HepG2 (cell line): ENCODE measurements at regions not wholly inside any gene's neighbourhood (a gene's known extent, or its start where the extent isn't known, plus 50 kb on each side); places are given as distances from the start of the nearest gene placed in this dataset.

Experiments
- ATAC-seq: fragments of 200-7000 bp; cut with Tn5 transposase; 3 replicates; pipeline ENCODE4 v1.9.1; 2020; ENCODE audit warnings: mild to moderate bottlenecking, moderate library complexity
- BruUV-seq: library from RNA; stranded (reverse); fragments of 400-500 nt; replicated peaks from 2 replicates; lab custom pipeline; 2021; lab: Mats Ljungman, UMichigan
- CTCF ChIA-PET: fragments of 300-600 bp; formaldehyde crosslinking; extraction: SDS; loops from one replicate; lab custom pipeline; 2021; ENCODE audit warnings: low total read pairs, inconsistent platforms, low intra/inter-chr PET ratio; lab: Yijun Ruan, JAX
- POLR2A ChIA-PET: fragments of 350-600 bp; sonication (Branson Sonifier 250); formaldehyde crosslinking; loops from one replicate; lab custom pipeline; 2020; ENCODE audit warnings: antibody characterized with exemption, inconsistent platforms; lab: Yijun Ruan, JAX
- DNase-seq: peaks from one replicate; pipeline ENCODE4 v3.0.0-alpha.2; 2015; ENCODE audit warnings: low spot score
- FAIRE-seq: peaks from 3 replicates; lab custom pipeline; 2011; peaks lifted over from hg19 to GRCh38; lab: Jason Lieb, UNC
- H2AFZ ChIP-seq: one replicate; pipeline ENCODE4 v1.6.1; 2011; ENCODE audit warnings: low read length, inconsistent platforms
- H3K27ac ChIP-seq: fragments of 300-600 bp; 3 replicates; pipeline ENCODE4 v1.8.0; 2011; ENCODE audit warnings: mixed run types, mild to moderate bottlenecking, mixed read lengths, low read length, inconsistent platforms; ENCODE audit not compliant: insufficient read depth; ENCODE audit errors: extremely low read length
- H3K27me3 ChIP-seq, 2 experiments: fragments of 200-600 bp in 1 of 2; 2 replicates in 1 of 2; 3 replicates in 1 of 2; pipeline versions ENCODE4 v1.6.0 to v1.8.0; 2011; ENCODE audit warnings: low read length in 2 of 2, mild to moderate bottlenecking in 2 of 2, moderate library complexity in 2 of 2, inconsistent platforms in 1 of 2; ENCODE audit not compliant: insufficient read depth in 2 of 2, control insufficient read depth in 1 of 2
- H3K36me3 ChIP-seq, 2 experiments: fragments of 200-600 bp in 1 of 2; replicated peaks in 1 of 2; 2 replicates in 1 of 2; 3 replicates in 1 of 2; pipeline versions ENCODE4 v1.5.1 to v1.8.0; 2011; ENCODE audit warnings: low read length in 2 of 2, inconsistent platforms in 1 of 2; ENCODE audit not compliant: insufficient read depth in 2 of 2, control insufficient read depth in 1 of 2
- H3K4me1 ChIP-seq: 2 replicates; pipeline ENCODE4 v1.5.1; 2012; ENCODE audit warnings: low read length, inconsistent platforms; ENCODE audit not compliant: insufficient read depth
- H3K4me2 ChIP-seq: 2 replicates; pipeline ENCODE4 v1.6.0; 2011; ENCODE audit warnings: low read depth, low read length, inconsistent platforms
- H3K4me3 ChIP-seq, 3 experiments: fragments of 200-600 bp in 1 of 3; sonication (generic), shearing (Covaris generic) in 1 of 3; replicated peaks in 1 of 3; 2 replicates each; pipeline ENCODE4 v1.5.1; 2011 to 2016; ENCODE audit warnings: low read length in 3 of 3, inconsistent platforms in 2 of 3, low read depth in 2 of 3, mild to moderate bottlenecking in 2 of 3, control low read depth in 1 of 3, mixed read lengths in 1 of 3; ENCODE audit not compliant: insufficient read depth in 1 of 3
- H3K79me2 ChIP-seq: one replicate; pipeline ENCODE4 v1.6.1; 2011; ENCODE audit warnings: low read length, inconsistent platforms; ENCODE audit not compliant: insufficient read depth
- H3K9ac ChIP-seq: 2 replicates; pipeline ENCODE4 v1.6.0; 2011; ENCODE audit warnings: mild to moderate bottlenecking, low read depth, low read length, inconsistent platforms; ENCODE audit not compliant: insufficient read depth
- H3K9me3 ChIP-seq: 2 replicates; pipeline ENCODE4 v1.5.1; 2012; ENCODE audit warnings: mild to moderate bottlenecking, low read length
- H4K20me1 ChIP-seq: 2 replicates; pipeline ENCODE4 v1.6.0; 2011; ENCODE audit warnings: inconsistent platforms, mild to moderate bottlenecking, low read length, moderate library complexity; ENCODE audit not compliant: insufficient read depth
- GABPA ChIP-seq, 2 experiments: IDR thresholded peaks; 2 replicates each; pipeline ENCODE4 v1.6.1; 2011 to 2016; ENCODE audit warnings: low read depth in 2 of 2, low read length in 1 of 2, missing biosample characterization in 1 of 2, missing genetic modification characterization in 1 of 2
- RFX1 ChIP-seq: fragments of 450-650 bp; IDR thresholded peaks from 2 replicates; pipeline ENCODE4 v1.6.1; 2017
- ZBTB4 ChIP-seq: sonication (generic); formaldehyde crosslinking; IDR thresholded peaks from 2 replicates; pipeline ENCODE4 v1.4.0; 2020; ENCODE audit warnings: missing genetic modification reagents, mild to moderate bottlenecking, borderline replicate concordance
- in situ Hi-C: cut with HindIII; loops from 2 replicates; pipeline ENCODE4 v1.10.0; 2017; ENCODE audit warnings: low pct_unique_long_range_greater_than_20kb; ENCODE audit not compliant: extremely low pct_ligation_motif_present
- intact Hi-C: fragments of 100-400 bp; cut with micrococcal nuclease; formaldehyde crosslinking; loops from one replicate; pipeline ENCODE4 v1.10.0; 2022; ENCODE audit not compliant: unreplicated experiment

- TF ChIP-seq ZBTB4 (CRISPR knock-in tag), result no peak
- TF ChIP-seq, all 625 proteins: peak for 0
Observed at GRCh38 chr1:201726700-201727099, 102.3 kb upstream of the IPO9 start (continued).

GRCh38 chr1:201728731-201729130 lies 100.2 kb upstream of the IPO9 start:
- Histone ChIP-seq H3K27ac (no peak overlapping the region), H2AFZ (no peak overlapping the region), H4K20me1 (no peaks in the 10 kb centered on the region), H3K4me2 (no peak overlapping the region), H3K9me3 (no peaks in the 10 kb centered on the region), H3K27me3 (peaks cover 0 to 26% of the 10 kb centered on the region in 2 experiments; a peak in 3 of 5 replicates), H3K4me1 (no peaks in the 10 kb centered on the region), H3K36me3 (no peaks in the 10 kb centered on the region), H3K4me3 (no peak overlapping the region), H3K79me2 (no peaks in the 10 kb centered on the region), H3K9ac (no peak overlapping the region)
- POLR2A ChIA-PET, result no interaction called here
- no TSS peak for BruUV-seq
- in situ Hi-C loops, result no loop called here
- intact Hi-C loops, result no loop called here
- TF ChIP-seq RFX1 (peak; percentile 15; the same call in 1 of the 2 replicates), GABPA (IDR thresholded peaks at IDR 0.05; ENCODE audit: low read depth, low read length) (no peak), GABPA (CRISPR knock-in tag; IDR thresholded peaks at IDR 0.05; ENCODE audit: low read depth) (no peak)
- no peak for FAIRE-seq
- CTCF ChIA-PET, result no interaction called here
- ATAC-seq, result no peak
- no peak for DNase-seq
